SK-N-MC (cell line): ENCODE measurements at regions not wholly inside any gene's neighbourhood (a gene's known extent, or its start where the extent isn't known, plus 50 kb on each side); places are given as distances from the start of the nearest gene placed in this dataset.

Experiments used
- DNase-seq: peaks from one replicate; pipeline ENCODE4 v3.0.0-alpha.2; 2011; ENCODE audit warnings: low read depth, low spot score
- H3K27ac ChIP-seq: fragments of 200-600 bp; sonication (generic); 2 replicates; pipeline ENCODE4 v1.5.1; 2016; ENCODE audit warnings: mixed run types
- H3K36me3 ChIP-seq: fragments of 200-600 bp; sonication (generic); 2 replicates; pipeline ENCODE4 v1.6.1; 2017; ENCODE audit warnings: antibody characterized with exemption, low read length, mixed read lengths; ENCODE audit not compliant: insufficient read depth
- H3K4me3 ChIP-seq: fragments of 200-600 bp; sonication (generic); 2 replicates; pipeline ENCODE4 v1.5.1; 2016
- H3K9ac ChIP-seq: fragments of 200-600 bp; sonication (generic); 2 replicates; pipeline ENCODE4 v1.8.0; 2017; ENCODE audit warnings: mixed run types, mixed read lengths; ENCODE audit not compliant: insufficient read length
- H3K9me3 ChIP-seq: fragments of 200-600 bp; sonication (generic); 2 replicates; pipeline ENCODE4 v1.6.1; 2017; ENCODE audit warnings: low read depth, mild to moderate bottlenecking, antibody characterized with exemption, low read length, moderate library complexity, mixed read lengths
- EZH2 ChIP-seq: fragments of 200-600 bp; sonication (generic); IDR thresholded peaks from one replicate; pipeline ENCODE4 v1.6.1; 2017; ENCODE audit warnings: antibody characterized with exemption
- FOXP2 ChIP-seq: optimal IDR thresholded peaks from 2 replicates; pipeline ENCODE3; 2011; ENCODE audit warnings: mild to moderate bottlenecking, moderate library complexity; ENCODE audit not compliant: insufficient read depth; ENCODE audit errors: extremely low read length, control extremely low read depth
- POLR2AphosphoS5 ChIP-seq: IDR thresholded peaks from 2 replicates; pipeline ENCODE4 v1.6.1; 2012; ENCODE audit warnings: mild to moderate bottlenecking, low read depth, low read length, borderline replicate concordance

- Histone ChIP-seq H3K27ac (no peak overlapping the region), H3K36me3 (no peaks in the 10 kb centered on the region), H3K9ac (no peak overlapping the region), H3K4me3 (no peak overlapping the region), H3K9me3 (no peaks in the 10 kb centered on the region)
- DNase-seq: no peak
- no peak for TF ChIP-seq POLR2AphosphoS5
- no peak for TF ChIP-seq FOXP2
- no peak for TF ChIP-seq EZH2
These were observed 627.2 kb downstream of the ZIC1 start for GRCh38 chr3:148036331-148036876.

- H3K9ac ChIP-seq: no peak overlapping the region
- H3K36me3 ChIP-seq: no peaks in the 10 kb centered on the region
- TF ChIP-seq POLR2AphosphoS5: no peak
- H3K4me3 ChIP-seq: no peak overlapping the region
- no peak overlapping the region for H3K27ac ChIP-seq
- H3K9me3 ChIP-seq: no peaks in the 10 kb centered on the region
- DNase-seq: no peak
These were observed 633.7 kb downstream of the ZIC1 start for GRCh38 chr3:148042663-148043445.

- Histone ChIP-seq H3K4me3 (no peak overlapping the region), H3K36me3 (no peaks in the 10 kb centered on the region), H3K9me3 (no peaks in the 10 kb centered on the region), H3K9ac (no peak overlapping the region), H3K27ac (no peak overlapping the region)
- DNase-seq: no peak
- TF ChIP-seq FOXP2 (no peak), EZH2 (no peak), POLR2AphosphoS5 (no peak)
These were observed 635.0 kb downstream of the ZIC1 start for GRCh38 chr3:148044151-148044550.

- Histone ChIP-seq H3K9ac (no peak overlapping the region), H3K36me3 (no peaks in the 10 kb centered on the region), H3K27ac (no peak overlapping the region), H3K4me3 (no peak overlapping the region), H3K9me3 (no peaks in the 10 kb centered on the region)
- TF ChIP-seq POLR2AphosphoS5: no peak
- TF ChIP-seq EZH2: no peak
- TF ChIP-seq FOXP2: no peak
- no peak for DNase-seq
These were observed 642.7 kb upstream of the AGTR1 start for GRCh38 chr3:148054999-148055398.

GRCh38 chr3:148062590-148062989 lies 635.1 kb upstream of the AGTR1 start:
- H3K27ac ChIP-seq: no peak overlapping the region
- no peaks in the 10 kb centered on the region for H3K36me3 ChIP-seq
- H3K4me3 ChIP-seq: no peak overlapping the region
- H3K9me3 ChIP-seq: no peaks in the 10 kb centered on the region
- no peak for TF ChIP-seq FOXP2
- TF ChIP-seq EZH2: no peak
- H3K9ac ChIP-seq: no peak overlapping the region
- no peak for DNase-seq

- no peak for DNase-seq
- H3K9ac ChIP-seq: no peak overlapping the region
- no peaks in the 10 kb centered on the region for H3K9me3 ChIP-seq
- no peaks in the 10 kb centered on the region for H3K36me3 ChIP-seq
- TF ChIP-seq POLR2AphosphoS5 (no peak), FOXP2 (no peak), EZH2 (no peak)
- no peak overlapping the region for H3K27ac ChIP-seq
- H3K4me3 ChIP-seq: peak overlapping the region; percentile 20
These were observed 630.9 kb upstream of the AGTR1 start for GRCh38 chr3:148066802-148067201.

GRCh38 chr3:148068466-148068865 lies 629.2 kb upstream of the AGTR1 start:
- TF ChIP-seq EZH2 (no peak), FOXP2 (no peak), POLR2AphosphoS5 (no peak)
- DNase-seq: no peak
- Histone ChIP-seq H3K27ac (no peak overlapping the region), H3K4me3 (no peak overlapping the region), H3K9ac (no peak overlapping the region), H3K9me3 (no peaks in the 10 kb centered on the region), H3K36me3 (no peaks in the 10 kb centered on the region)

- DNase-seq: no peak
- Histone ChIP-seq H3K9me3 (no peaks in the 10 kb centered on the region), H3K4me3 (no peak overlapping the region), H3K36me3 (no peaks in the 10 kb centered on the region), H3K9ac (no peak overlapping the region), H3K27ac (no peak overlapping the region)
- TF ChIP-seq POLR2AphosphoS5: no peak
- no peak for TF ChIP-seq EZH2
- no peak for TF ChIP-seq FOXP2
These were observed 627.7 kb upstream of the AGTR1 start for GRCh38 chr3:148070041-148070440.
